ENCODE measurements at regions not wholly inside any gene's neighbourhood (a gene's known extent, or its start where the extent isn't known, plus 50 kb on each side); places are given as distances from the start of the nearest gene placed in this dataset.

- no peak for DNase-seq
- TF ChIP-seq GATA1 (IDR thresholded peaks at IDR 0.05; ENCODE audit: low read depth, low read length) (no peak), POLR2A (IDR thresholded peaks at IDR 0.05; ENCODE audit: low read length) (no peak)
Observed at GRCh38 chr11:80562523-80563125, 1121.8 kb upstream of the TENM4 start.

GRCh38 chr11:80559942-80560341 is 1119.1 kb upstream of the TENM4 start:
- DNase-seq = no peak
- TF ChIP-seq POLR2A (IDR thresholded peaks at IDR 0.05; ENCODE audit: low read length) (no peak), GATA1 (IDR thresholded peaks at IDR 0.05; ENCODE audit: low read depth, low read length) (no peak)

- TF ChIP-seq POLR2A (IDR thresholded peaks at IDR 0.05; ENCODE audit: low read length) = no peak
- DNase-seq = no peak
Observed at GRCh38 chr11:80553565-80553964, 1112.7 kb upstream of the TENM4 start.

GRCh38 chr11:80542704-80543103 is 1101.9 kb upstream of the TENM4 start:
- no peak for DNase-seq
- TF ChIP-seq POLR2A (IDR thresholded peaks at IDR 0.05; ENCODE audit: low read length) = no peak
- no peak for TF ChIP-seq GATA1 (IDR thresholded peaks at IDR 0.05; ENCODE audit: low read depth, low read length)

- no peak for DNase-seq
- TF ChIP-seq GATA1 (IDR thresholded peaks at IDR 0.05; ENCODE audit: low read depth, low read length) = no peak
Observed at GRCh38 chr11:80538040-80538439, 1097.2 kb upstream of the TENM4 start.

- no peak for DNase-seq
- TF ChIP-seq POLR2A (IDR thresholded peaks at IDR 0.05; ENCODE audit: low read length) = no peak
- TF ChIP-seq GATA1 (IDR thresholded peaks at IDR 0.05; ENCODE audit: low read depth, low read length) = no peak
Observed at GRCh38 chr11:80533463-80533862, 1092.6 kb upstream of the TENM4 start.

GRCh38 chr11:80532633-80533232 is 1091.9 kb upstream of the TENM4 start:
- TF ChIP-seq GATA1 (IDR thresholded peaks at IDR 0.05; ENCODE audit: low read depth, low read length) = no peak
- DNase-seq = no peak

- TF ChIP-seq GATA1 (IDR thresholded peaks at IDR 0.05; ENCODE audit: low read depth, low read length) (no peak), POLR2A (IDR thresholded peaks at IDR 0.05; ENCODE audit: low read length) (no peak)
- no peak for DNase-seq
Observed at GRCh38 chr11:80529726-80530125, 1088.9 kb upstream of the TENM4 start.

GRCh38 chr11:80525663-80526405 is 1085.0 kb upstream of the TENM4 start:
- TF ChIP-seq POLR2A (IDR thresholded peaks at IDR 0.05; ENCODE audit: low read length) (no peak), GATA1 (IDR thresholded peaks at IDR 0.05; ENCODE audit: low read depth, low read length) (no peak)
- DNase-seq = no peak

- no peak for DNase-seq
- TF ChIP-seq GATA1 (IDR thresholded peaks at IDR 0.05; ENCODE audit: low read depth, low read length) (no peak), POLR2A (IDR thresholded peaks at IDR 0.05; ENCODE audit: low read length) (no peak)
Observed at GRCh38 chr11:80524349-80524748, 1083.5 kb upstream of the TENM4 start.

- DNase-seq = no peak
- TF ChIP-seq POLR2A (IDR thresholded peaks at IDR 0.05; ENCODE audit: low read length) = no peak
- TF ChIP-seq GATA1 (IDR thresholded peaks at IDR 0.05; ENCODE audit: low read depth, low read length) = no peak
Observed at GRCh38 chr11:80523057-80523456, 1082.2 kb upstream of the TENM4 start.

- no peak for TF ChIP-seq GATA1 (IDR thresholded peaks at IDR 0.05; ENCODE audit: low read depth, low read length)
- TF ChIP-seq POLR2A (IDR thresholded peaks at IDR 0.05; ENCODE audit: low read length) = no peak
- DNase-seq = no peak
Observed at GRCh38 chr11:80521592-80521991, 1080.8 kb upstream of the TENM4 start.

GRCh38 chr11:80520507-80520887 is 1079.7 kb upstream of the TENM4 start:
- no peak for DNase-seq
- no peak for TF ChIP-seq POLR2A (IDR thresholded peaks at IDR 0.05; ENCODE audit: low read length)
- no peak for TF ChIP-seq GATA1 (IDR thresholded peaks at IDR 0.05; ENCODE audit: low read depth, low read length)

GRCh38 chr11:80519596-80520506 is 1079.0 kb upstream of the TENM4 start:
- TF ChIP-seq GATA1 (IDR thresholded peaks at IDR 0.05; ENCODE audit: low read depth, low read length) (no peak), POLR2A (IDR thresholded peaks at IDR 0.05; ENCODE audit: low read length) (no peak)

More at GRCh38 chr11:80519596-80520506, 1079.0 kb upstream of the TENM4 start:
- DNase-seq = no peak
